ENCODE measurements at regions not wholly inside any gene's neighbourhood (a gene's known extent, or its start where the extent isn't known, plus 50 kb on each side); places are given as distances from the start of the nearest gene placed in this dataset.

- no peak overlapping the region for H3K4me3 ChIP-seq (ENCODE audit: low read depth in 1 of 2, low read length in 2 of 2)
- DNase-seq (no peak), ATAC-seq (ENCODE audit: insufficient read depth, low read depth) (no peak)
- no peak overlapping the region for H3K4me2 ChIP-seq (ENCODE audit: insufficient read depth, low read length)
- no peak overlapping the region for H3K9ac ChIP-seq (ENCODE audit: low read depth, low read length)
- H3K27ac ChIP-seq (ENCODE audit: low read length): no peak overlapping the region
- H4K20me1 ChIP-seq (ENCODE audit: insufficient read depth, low read length): no peaks in the 10 kb centered on the region
- no peaks in the 10 kb centered on the region for H3K4me1 ChIP-seq (ENCODE audit: insufficient read depth, low read length)
- no peak overlapping the region for H2AFZ ChIP-seq (ENCODE audit: low read depth, low read length)
- H3K27me3 ChIP-seq (ENCODE audit: insufficient read depth, low read length, poor library complexity): peaks cover 6% of the 10 kb centered on the region
- no peak for TF ChIP-seq EZH2 (IDR thresholded peaks at IDR 0.05; ENCODE audit: borderline replicate concordance, low read depth, low read length, severe bottlenecking)
- TF ChIP-seq CTCF (IDR thresholded peaks at IDR 0.05; ENCODE audit: borderline replicate concordance, extremely low read depth, low read length, poor library complexity, severe bottlenecking): no peak
- H3K9me3 ChIP-seq (ENCODE audit: insufficient read depth, low read length, severe bottlenecking): no peaks in the 10 kb centered on the region
- H3K36me3 ChIP-seq (ENCODE audit: insufficient read depth, low read length): no peaks in the 10 kb centered on the region
- no peaks in the 10 kb centered on the region for H3K79me2 ChIP-seq (ENCODE audit: insufficient read depth, low read length)
Measured at GRCh38 chr3:41097896-41098496, 101.3 kb upstream of the CTNNB1 start.

- H3K9ac ChIP-seq (ENCODE audit: low read depth, low read length): no peak overlapping the region
- ATAC-seq (ENCODE audit: insufficient read depth, low read depth): no peak
- no peak for DNase-seq
- peaks cover 8% of the 10 kb centered on the region for H3K27me3 ChIP-seq (ENCODE audit: insufficient read depth, low read length, poor library complexity)
- no peaks in the 10 kb centered on the region for H4K20me1 ChIP-seq (ENCODE audit: insufficient read depth, low read length)
- no peaks in the 10 kb centered on the region for H3K79me2 ChIP-seq (ENCODE audit: insufficient read depth, low read length)
- no peaks in the 10 kb centered on the region for H3K36me3 ChIP-seq (ENCODE audit: insufficient read depth, low read length)
- no peaks in the 10 kb centered on the region for H3K9me3 ChIP-seq (ENCODE audit: insufficient read depth, low read length, severe bottlenecking)
- TF ChIP-seq EZH2 (IDR thresholded peaks at IDR 0.05; ENCODE audit: borderline replicate concordance, low read depth, low read length, severe bottlenecking) (no peak), CTCF (IDR thresholded peaks at IDR 0.05; ENCODE audit: borderline replicate concordance, extremely low read depth, low read length, poor library complexity, severe bottlenecking) (no peak)
- H2AFZ ChIP-seq (ENCODE audit: low read depth, low read length): no peak overlapping the region
- no peak overlapping the region for H3K4me3 ChIP-seq (ENCODE audit: low read depth in 1 of 2, low read length in 2 of 2)
- H3K4me1 ChIP-seq (ENCODE audit: insufficient read depth, low read length): no peaks in the 10 kb centered on the region
- no peak overlapping the region for H3K4me2 ChIP-seq (ENCODE audit: insufficient read depth, low read length)
- no peak overlapping the region for H3K27ac ChIP-seq (ENCODE audit: low read length)
Measured at GRCh38 chr3:41101231-41101630, 98.1 kb upstream of the CTNNB1 start.

GRCh38 chr3:41102053-41102556, 97.2 kb upstream of the CTNNB1 start:
- Histone ChIP-seq H3K36me3 (ENCODE audit: insufficient read depth, low read length) (no peaks in the 10 kb centered on the region), H3K9me3 (ENCODE audit: insufficient read depth, low read length, severe bottlenecking) (no peaks in the 10 kb centered on the region), H3K27me3 (ENCODE audit: insufficient read depth, low read length, poor library complexity) (peaks cover 8% of the 10 kb centered on the region), H3K79me2 (ENCODE audit: insufficient read depth, low read length) (no peaks in the 10 kb centered on the region), H4K20me1 (ENCODE audit: insufficient read depth, low read length) (no peaks in the 10 kb centered on the region), H3K4me1 (ENCODE audit: insufficient read depth, low read length) (no peaks in the 10 kb centered on the region), H2AFZ (ENCODE audit: low read depth, low read length) (no peak overlapping the region), H3K4me3 (ENCODE audit: low read depth in 1 of 2, low read length in 2 of 2) (no peak overlapping the region), H3K9ac (ENCODE audit: low read depth, low read length) (no peak overlapping the region), H3K27ac (ENCODE audit: low read length) (no peak overlapping the region), H3K4me2 (ENCODE audit: insufficient read depth, low read length) (no peak overlapping the region)
- DNase-seq (no peak), ATAC-seq (ENCODE audit: insufficient read depth, low read depth) (no peak)
- no peak for TF ChIP-seq CTCF (IDR thresholded peaks at IDR 0.05; ENCODE audit: borderline replicate concordance, extremely low read depth, low read length, poor library complexity, severe bottlenecking)
- no peak for TF ChIP-seq EZH2 (IDR thresholded peaks at IDR 0.05; ENCODE audit: borderline replicate concordance, low read depth, low read length, severe bottlenecking)

Data from DND-41 (cell line).